GM12872 (cell line): ENCODE measurements at regions not wholly inside any gene's neighbourhood (a gene's known extent, or its start where the extent isn't known, plus 50 kb on each side); places are given as distances from the start of the nearest gene placed in this dataset.

Experiments used
- TF ChIP-seq, protein P1 (sequence below): IDR thresholded peaks from 3 replicates; pipeline ENCODE4 v1.5.1; 2011; ENCODE audit warnings: low read depth, mild to moderate bottlenecking, low read length, moderate library complexity; ENCODE audit not compliant: insufficient read depth

DNA sequence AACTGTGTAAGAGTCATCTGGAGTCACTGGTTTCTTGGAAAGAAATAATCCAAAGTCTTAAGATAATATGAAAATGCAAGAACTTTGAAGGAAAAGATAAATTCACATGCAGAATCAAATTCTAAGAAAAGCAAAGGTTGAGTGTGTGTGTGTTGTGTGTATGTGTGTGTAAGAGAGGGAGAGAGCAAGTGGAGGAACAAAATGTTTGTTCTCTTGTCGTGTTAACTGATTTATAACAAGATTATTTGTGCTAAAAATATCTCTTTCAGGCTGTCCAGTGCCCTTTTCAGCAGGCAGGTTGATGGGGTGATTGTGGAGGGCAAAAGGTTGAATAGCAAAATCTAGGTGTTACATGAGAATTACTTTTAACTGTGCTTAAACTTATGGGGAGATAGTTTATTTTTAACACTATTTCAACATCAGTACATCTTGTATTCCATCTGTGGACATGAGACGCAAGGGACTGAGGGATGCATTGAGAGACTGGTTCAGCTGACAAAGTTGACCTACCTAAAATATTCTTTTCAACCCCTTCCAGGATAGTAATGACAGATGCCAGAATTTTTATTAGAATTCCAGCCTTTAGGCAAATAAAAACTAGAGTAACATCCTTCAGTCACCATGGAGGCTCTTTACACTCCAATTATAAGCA, 342.4 kb upstream of the CD180 start:
- TF ChIP-seq, protein P1, sequence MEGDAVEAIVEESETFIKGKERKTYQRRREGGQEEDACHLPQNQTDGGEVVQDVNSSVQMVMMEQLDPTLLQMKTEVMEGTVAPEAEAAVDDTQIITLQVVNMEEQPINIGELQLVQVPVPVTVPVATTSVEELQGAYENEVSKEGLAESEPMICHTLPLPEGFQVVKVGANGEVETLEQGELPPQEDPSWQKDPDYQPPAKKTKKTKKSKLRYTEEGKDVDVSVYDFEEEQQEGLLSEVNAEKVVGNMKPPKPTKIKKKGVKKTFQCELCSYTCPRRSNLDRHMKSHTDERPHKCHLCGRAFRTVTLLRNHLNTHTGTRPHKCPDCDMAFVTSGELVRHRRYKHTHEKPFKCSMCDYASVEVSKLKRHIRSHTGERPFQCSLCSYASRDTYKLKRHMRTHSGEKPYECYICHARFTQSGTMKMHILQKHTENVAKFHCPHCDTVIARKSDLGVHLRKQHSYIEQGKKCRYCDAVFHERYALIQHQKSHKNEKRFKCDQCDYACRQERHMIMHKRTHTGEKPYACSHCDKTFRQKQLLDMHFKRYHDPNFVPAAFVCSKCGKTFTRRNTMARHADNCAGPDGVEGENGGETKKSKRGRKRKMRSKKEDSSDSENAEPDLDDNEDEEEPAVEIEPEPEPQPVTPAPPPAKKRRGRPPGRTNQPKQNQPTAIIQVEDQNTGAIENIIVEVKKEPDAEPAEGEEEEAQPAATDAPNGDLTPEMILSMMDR: no peak

DNA sequence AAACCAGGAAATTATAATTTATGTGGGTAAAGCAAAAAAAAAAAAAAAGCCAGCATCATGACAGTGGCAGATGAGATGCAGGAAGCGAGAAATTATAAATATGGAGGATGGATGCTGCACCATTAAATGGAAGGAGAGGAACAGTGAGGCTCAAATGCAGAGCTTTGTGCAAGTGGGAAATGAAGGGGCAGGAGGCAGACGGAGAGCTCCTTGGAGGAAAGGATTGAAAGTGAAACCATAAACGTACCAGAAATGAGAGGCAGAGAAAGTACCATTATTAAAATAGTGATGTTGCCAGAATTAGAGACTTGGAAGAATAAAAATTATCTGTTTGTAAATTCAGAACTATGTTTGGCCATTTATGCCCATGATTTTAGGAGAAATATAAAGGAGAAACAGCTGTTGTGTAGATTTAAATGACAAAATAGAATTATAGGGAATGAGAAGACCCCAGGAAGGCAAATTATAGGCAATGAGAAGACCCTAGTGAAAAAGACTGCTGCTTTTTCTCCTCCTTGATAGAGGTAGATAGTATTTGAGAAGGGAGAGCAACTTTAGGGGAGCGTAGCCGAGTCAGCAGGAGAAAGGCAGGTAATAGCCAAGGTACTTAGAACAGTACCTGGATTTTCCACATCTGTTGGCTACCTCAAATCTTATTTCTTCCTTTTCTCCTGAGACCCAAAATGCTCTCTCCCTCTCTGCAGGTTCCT, 341.0 kb upstream of the CD180 start:
- TF ChIP-seq, protein P1: no peak

DNA sequence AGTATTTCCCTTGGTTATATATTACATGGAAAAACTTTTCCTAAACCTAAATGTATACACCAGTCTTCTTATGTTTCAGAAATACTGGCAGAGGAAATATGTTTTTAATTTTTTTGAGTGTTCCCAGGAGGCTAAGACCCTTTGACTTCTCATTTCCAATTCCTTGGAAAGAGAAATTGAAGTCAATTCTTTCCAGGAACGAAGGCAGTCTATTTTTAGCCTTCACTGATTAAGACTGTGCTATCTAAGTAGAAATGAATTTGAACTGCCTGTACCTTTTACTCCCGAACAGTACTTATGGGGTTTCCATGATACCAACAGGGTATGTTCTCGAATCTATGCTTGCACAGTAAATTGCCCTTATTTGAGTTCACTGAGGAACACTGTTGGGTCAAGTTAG, 340.3 kb upstream of the CD180 start:
- TF ChIP-seq, protein P1: no peak

DNA sequence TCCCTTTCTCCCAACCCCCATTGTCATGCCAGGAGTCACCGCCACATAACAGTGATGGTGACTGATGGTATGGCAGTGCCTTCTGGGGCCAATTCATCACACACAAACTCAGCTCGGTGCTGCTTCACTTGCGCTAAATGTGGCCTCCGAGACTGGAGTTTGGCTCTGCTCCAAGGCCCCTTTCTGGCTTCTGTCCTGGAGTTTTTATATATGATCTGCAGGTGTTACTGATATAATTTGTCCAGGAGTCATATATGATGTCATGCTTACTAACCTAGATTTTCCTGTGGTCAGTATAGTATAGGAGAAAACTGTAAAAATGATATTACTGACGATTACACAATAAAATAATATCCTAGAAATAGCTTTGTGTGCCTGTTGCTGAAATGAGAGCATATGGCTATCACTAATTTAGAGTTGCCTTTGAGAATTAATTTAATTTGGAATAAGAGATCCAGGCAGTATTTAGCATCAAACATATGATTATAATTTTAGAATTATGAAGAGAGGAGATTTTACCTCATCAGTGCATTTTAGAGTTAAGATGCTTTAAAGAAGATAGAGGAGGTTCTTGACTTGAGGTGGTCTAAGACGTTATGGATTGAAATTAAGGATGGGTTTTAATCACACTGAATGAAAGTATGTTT, 334.1 kb upstream of the CD180 start:
- TF ChIP-seq, protein P1: no peak

DNA sequence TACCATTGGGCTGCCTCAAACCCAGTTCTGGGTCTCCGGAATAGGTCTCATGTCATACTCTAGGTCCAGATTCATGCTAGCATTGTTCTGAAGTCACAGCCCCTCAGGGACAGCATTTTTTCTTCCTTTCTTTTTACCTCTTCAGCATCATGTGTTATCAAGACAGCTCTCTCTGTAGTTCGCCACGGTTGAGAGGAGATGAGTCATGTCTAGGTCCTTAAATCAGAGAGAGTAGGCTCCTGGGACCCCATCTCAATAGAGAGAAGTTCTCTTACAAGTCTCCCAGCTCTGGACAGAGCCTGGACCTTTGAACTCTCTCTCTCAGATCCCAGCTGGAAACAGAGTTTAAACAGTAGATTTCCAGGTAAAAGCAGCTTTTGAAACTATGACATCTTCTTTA, 332.4 kb upstream of the CD180 start:
- TF ChIP-seq, protein P1: no peak

DNA sequence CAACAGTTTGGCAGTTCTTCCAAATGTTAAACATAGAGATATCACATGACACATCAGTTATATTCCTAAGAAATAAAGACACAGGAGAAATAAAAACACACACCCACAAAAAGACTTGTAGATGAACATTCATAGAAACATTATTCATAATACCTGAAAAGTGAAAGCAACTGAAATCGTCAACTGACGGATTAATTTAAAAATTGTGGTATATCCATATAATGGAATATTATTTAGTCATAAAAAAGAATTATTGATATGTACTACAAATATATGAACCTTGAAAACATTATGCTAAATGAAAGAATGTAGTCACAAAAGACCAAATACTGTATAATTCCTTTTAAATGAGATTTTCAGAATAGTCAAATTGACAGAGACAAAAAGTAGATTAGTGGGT, 330.2 kb upstream of the CD180 start:
- TF ChIP-seq, protein P1: no peak

DNA sequence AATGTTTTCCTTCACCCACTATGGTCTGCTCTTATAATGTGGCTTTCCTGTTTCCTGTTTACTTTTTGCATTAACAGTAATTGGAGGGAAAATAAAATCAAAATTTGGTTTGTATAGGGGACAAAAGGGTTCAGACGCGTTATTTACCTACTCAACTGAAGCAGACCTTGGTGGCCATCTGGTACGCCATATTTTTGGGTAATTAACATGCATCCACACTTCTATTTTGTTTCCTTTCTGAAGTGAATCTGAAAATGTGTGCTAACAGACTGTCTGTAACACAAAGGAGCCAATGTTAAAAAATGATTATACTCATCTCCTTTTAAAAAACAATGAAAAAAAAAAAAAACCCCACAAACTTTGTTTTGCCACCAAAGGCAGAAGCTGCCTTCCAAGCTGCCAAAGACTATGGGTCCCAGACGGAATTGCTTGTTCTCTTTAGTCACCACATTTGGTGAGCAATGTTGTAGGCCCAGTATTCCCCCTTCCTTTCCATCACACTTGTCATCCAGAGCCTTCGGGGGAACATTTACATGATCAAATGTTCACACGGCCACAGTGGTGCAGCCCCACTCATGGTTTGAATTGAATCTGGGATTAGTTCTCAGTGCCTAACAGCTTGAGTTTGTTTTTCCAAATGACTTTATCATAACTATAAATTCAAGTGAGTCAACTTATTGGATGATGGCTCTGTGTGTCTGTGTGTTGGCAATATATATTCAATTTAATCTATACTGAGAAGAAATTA, 323.7 kb upstream of the CD180 start:
- TF ChIP-seq, protein P1: no peak
